ENCODE measurements at regions not wholly inside any gene's neighbourhood (a gene's known extent, or its start where the extent isn't known, plus 50 kb on each side); places are given as distances from the start of the nearest gene placed in this dataset.

GRCh38 chrX:20461002-20461401, 194.3 kb upstream of the RPS6KA3 start (continued):
- TF ChIP-seq KAT8 (IDR thresholded peaks at IDR 0.05; ENCODE audit: low read depth) (no peak), GTF2F1 (IDR thresholded peaks at IDR 0.05; ENCODE audit: low read depth, low read length) (no peak), ELF1 (tag; IDR thresholded peaks at IDR 0.05) (no peak), ELK3 (CRISPR knock-in tag; IDR thresholded peaks at IDR 0.05) (no peak), ZBTB40 (IDR thresholded peaks at IDR 0.05) (no peak), ZBTB40 (CRISPR knock-in tag; IDR thresholded peaks at IDR 0.05) (no peak)

All from K562 (cell line).